ENCODE measurements at regions not wholly inside any gene's neighbourhood (a gene's known extent, or its start where the extent isn't known, plus 50 kb on each side); places are given as distances from the start of the nearest gene placed in this dataset.
"Not testable (repeated sequence)": the region's sequence is repeated elsewhere in the genome, so short reads cannot be mapped to it uniquely, and the experiment has no call there.

DNA sequence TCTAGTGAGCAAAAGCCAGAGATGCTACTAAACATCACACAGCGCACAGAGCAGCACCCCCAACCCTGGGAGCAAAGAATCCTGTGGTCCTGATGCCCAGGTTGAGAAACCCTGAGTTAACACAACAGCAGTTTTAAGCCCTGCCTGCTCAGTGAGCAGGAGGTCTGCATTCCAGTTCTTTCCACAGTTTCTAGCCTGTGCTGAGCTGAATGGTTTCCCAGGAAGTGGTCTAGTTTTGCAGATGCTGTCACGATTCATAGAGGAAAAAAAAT, 171.1 kb upstream of the PROK2 start:
- no peak for DNase-seq (ENCODE audit: low read depth)

DNA sequence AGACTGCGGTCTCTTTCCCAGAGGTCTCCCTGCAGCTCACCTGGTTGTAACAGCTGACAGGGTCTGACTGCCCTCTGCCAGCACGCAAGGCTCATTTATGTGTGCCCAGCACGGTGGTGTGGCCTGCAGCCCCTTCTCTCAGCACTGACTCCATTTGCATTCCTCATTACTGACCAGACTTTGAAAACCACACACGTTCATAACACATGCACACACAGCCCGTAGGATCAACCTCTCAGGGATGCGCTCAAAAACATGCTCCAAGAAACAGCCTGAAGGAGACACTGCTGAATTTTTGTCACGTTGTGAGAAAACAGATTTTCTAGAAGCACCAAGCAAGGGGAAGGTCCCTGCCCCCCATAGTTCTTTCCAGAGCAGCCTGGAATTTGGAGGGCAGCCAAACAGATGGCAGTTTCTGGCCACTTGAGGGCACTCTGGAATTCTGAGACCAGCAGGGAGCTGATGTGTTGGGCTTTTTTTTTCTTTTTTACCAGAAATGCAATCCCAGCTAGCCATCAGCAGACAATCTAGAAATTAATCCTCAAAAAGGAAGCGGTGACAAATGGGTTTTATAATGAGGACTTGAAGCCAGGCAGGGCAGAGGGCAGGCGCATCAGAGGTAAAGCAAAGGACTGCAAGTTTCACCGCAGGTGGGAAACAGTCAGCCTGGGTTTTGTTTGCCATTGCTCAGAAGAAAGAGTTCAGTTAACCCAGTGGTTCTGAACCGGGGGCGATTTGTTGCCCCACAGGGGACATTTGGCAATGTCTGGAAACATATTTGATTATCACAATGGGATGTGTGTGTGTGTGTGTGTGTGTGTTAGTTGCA, 170.5 kb upstream of the PROK2 start:
- DNase-seq (ENCODE audit: low read depth) = peak; percentile 3

GRCh38 chr3:71951842-71952241, 166.9 kb upstream of the PROK2 start:
- DNase-seq (ENCODE audit: low read depth) = no peak

GRCh38 chr3:71951361-71951760, 166.4 kb upstream of the PROK2 start:
- no peak for DNase-seq (ENCODE audit: low read depth)

GRCh38 chr3:71949442-71949841, 164.5 kb upstream of the PROK2 start:
- no peak for DNase-seq (ENCODE audit: low read depth)

GRCh38 chr3:71944482-71945065, 159.6 kb upstream of the PROK2 start:
- DNase-seq (ENCODE audit: low read depth) = no peak

GRCh38 chr3:71942432-71943187, 157.7 kb upstream of the PROK2 start:
- no peak for DNase-seq (ENCODE audit: low read depth)

DNA sequence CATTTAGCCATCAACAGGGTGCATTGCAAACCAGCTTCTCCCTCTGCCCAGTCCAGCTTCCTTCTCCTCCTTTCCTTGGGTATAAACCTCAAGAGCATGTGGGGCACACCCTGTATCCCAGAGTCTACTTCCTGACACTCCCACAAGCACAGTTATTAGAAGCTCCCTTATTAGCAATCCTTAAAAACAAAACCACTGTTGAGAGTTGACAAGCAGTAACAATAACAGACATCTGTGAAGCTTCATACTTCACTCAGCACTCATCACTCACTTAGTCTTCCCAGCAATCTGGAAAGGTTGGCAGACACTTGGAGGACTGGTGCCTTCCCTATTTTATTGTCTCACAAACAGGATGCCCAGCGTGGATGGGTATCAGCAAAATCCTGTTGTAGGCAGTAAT, 155.5 kb upstream of the PROK2 start:
- no peak for DNase-seq (ENCODE audit: low read depth)

- DNase-seq (ENCODE audit: low read depth) = not testable (repeated sequence)
Observed at GRCh38 chr3:71938081-71938480, 153.1 kb upstream of the PROK2 start.

- no peak for DNase-seq (ENCODE audit: low read depth)
Observed at GRCh38 chr3:71936681-71937080, 151.7 kb upstream of the PROK2 start.

GRCh38 chr3:71934520-71935270, 149.7 kb upstream of the PROK2 start:
- DNase-seq (ENCODE audit: low read depth) = no peak

GRCh38 chr3:71931922-71932321, 147.0 kb upstream of the PROK2 start:
- DNase-seq (ENCODE audit: low read depth) = no peak

GRCh38 chr3:71930056-71930991, 145.4 kb upstream of the PROK2 start:
- DNase-seq (ENCODE audit: low read depth) = no peak

DNA sequence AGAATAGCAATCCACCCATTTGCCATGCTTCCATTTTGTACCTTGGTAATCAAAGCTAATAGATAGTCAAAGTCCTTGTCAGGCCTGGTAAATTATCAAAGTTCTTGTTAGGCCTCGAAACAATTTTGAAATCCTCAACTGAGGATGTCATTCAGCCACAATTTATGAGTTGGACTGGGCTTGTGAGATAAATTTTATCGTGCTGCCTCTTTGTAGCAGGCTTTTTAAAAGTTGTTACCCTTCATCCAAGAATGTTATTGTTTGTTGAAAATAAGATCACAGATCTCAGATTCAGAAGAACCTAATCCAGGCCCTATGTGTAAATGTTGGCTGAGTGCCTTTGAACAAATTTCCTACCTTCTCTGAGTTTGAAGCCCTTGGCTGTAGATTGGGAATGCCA, 143.3 kb upstream of the PROK2 start:
- no peak for DNase-seq (ENCODE audit: low read depth)

- DNase-seq (ENCODE audit: low read depth) = no peak
Observed at GRCh38 chr3:71927505-71928066, 142.6 kb upstream of the PROK2 start.

- DNase-seq (ENCODE audit: low read depth) = no peak
Observed at GRCh38 chr3:71926616-71927015, 141.7 kb upstream of the PROK2 start.

DNA sequence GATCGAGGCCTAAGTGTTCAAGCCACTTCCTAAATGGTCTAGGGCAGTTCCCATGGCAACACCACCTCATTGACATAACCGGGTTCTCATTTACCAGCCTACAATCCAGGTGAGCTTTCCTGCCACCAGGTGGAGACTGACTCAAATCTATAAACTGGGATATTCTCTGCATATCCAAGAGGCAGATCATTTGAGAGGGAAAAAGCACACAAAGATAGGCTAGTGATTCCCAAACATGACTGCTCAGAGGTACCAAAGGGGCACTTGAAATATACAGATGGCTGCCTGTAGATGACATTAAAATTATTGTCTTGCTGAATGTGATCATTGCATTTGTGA, 141.3 kb upstream of the PROK2 start:
- DNase-seq (ENCODE audit: low read depth) = no peak

DNA sequence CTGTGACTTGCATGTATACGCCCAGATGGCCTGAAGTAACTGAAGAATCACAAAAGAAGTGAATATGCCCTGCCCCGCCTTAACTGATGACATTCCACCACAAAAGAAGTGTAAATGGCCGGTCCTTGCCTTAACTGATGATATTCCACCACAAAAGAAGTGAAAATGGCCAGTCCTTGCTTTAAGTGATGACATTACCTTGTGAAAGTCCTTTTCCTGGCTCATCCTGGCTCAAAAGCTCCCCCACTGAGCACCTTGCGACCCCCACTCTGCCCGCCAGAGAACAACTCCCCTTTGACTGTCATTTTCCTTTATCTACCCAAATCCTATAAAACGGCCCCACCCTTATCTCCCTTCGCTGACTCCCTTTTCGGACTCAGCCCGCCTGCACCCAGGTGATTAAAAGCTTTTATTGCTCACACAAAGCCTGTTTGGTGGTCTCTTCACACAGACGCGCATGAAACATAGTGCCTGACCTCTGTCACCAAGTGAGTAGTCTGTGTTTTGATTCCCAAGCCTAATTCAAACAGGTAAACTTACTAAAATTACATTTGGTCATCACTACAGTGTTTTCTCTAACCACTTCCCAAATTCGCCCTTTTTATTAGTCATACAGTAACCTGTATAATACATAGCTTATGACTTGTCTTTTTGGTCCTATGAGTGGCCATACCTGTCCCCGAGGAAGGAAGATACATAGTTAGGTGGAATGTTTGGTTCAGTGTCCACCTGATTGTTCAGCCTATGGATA, 140.7 kb upstream of the PROK2 start:
- not testable (repeated sequence) for DNase-seq (ENCODE audit: low read depth)

DNA sequence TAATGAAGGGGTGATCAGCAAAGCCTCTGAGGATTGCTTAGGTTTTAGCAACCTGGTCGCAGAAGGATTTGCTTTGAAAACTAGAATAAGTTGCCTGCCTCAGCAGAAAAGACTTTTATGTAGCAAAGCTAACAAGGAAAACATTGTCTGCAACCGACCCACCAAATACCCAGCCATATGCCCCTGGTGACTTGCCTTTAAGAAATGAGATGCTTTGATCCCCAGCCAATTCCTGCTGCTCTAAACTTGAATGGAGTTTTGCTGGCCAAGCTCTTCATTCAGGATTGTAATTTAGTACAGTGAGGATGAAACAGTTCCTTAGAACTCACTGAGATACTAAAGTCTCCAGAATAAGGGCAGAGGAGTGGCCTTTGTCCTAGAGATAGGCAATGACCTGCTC, 139.8 kb upstream of the PROK2 start:
- no peak for DNase-seq (ENCODE audit: low read depth)

DNA sequence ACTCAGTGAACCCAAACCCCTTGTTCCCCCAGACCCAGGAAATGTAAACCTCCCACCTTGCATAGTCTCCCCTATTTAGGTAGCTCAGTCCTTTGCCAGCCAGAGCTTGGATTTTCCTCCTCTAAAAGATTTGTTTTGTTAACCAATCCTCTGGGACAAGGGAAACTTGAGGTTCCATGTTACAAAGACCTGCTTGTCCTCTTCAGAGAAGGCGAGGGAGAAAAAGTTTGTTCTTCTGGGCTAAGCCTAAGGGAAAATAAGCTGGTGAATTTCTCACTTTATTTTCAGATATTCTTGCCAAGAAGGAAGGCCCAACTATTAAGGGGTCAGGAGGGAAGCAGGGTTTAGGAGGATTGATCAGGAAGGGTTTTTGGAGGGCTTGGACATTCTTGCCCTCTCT, 136.1 kb upstream of the PROK2 start:
- DNase-seq (ENCODE audit: low read depth) = no peak

- DNase-seq (ENCODE audit: low read depth) = no peak
Observed at GRCh38 chr3:71919572-71919971, 134.6 kb upstream of the PROK2 start.

All from stimulated activated CD4-positive, alpha-beta T cell treated with anti-CD3 and anti-CD28 coated beads, Interleukin-2, amount 100 ng/mL, for 4 hours (primary cell).